Large intestine (tissue), 3 donors: ENCODE measurements at regions not wholly inside any gene's neighbourhood (a gene's known extent, or its start where the extent isn't known, plus 50 kb on each side); places are given as distances from the start of the nearest gene placed in this dataset.

ENCODE experiments used
- DNase-seq, 2 donors: peaks; one replicate each; pipeline versions ENCODE4 v3.0.0 to v3.0.0-alpha.2; 2013
- H3K27ac ChIP-seq: one replicate; pipeline ENCODE4 v1.5.1; 2013; ENCODE audit warnings: low read length
- H3K27me3 ChIP-seq: 2 replicates; pipeline ENCODE4 v1.6.1; 2013; ENCODE audit warnings: low read length; ENCODE audit not compliant: control insufficient read depth, insufficient read depth
- H3K36me3 ChIP-seq: 2 replicates; pipeline ENCODE4 v1.6.1; 2013; ENCODE audit warnings: low read length; ENCODE audit not compliant: control insufficient read depth, insufficient read depth
- H3K4me1 ChIP-seq: one replicate; pipeline ENCODE4 v1.6.1; 2013; ENCODE audit warnings: low read length; ENCODE audit not compliant: control insufficient read depth, insufficient read depth
- H3K4me3 ChIP-seq: one replicate; pipeline ENCODE4 v1.5.1; 2013; ENCODE audit warnings: low read length
- H3K9me3 ChIP-seq: one replicate; pipeline ENCODE4 v1.6.1; 2013; ENCODE audit warnings: mild to moderate bottlenecking, low read depth, low read length, moderate library complexity; ENCODE audit not compliant: control insufficient read depth
- WGBS: methylation state at CpG from one replicate; pipeline ENCODE4 v1.1.5; 2013; ENCODE audit warnings: low lambda C conversion rate; ENCODE audit not compliant: insufficient coverage; 5-methylcytosine and 5-hydroxymethylcytosine counted together

DNA sequence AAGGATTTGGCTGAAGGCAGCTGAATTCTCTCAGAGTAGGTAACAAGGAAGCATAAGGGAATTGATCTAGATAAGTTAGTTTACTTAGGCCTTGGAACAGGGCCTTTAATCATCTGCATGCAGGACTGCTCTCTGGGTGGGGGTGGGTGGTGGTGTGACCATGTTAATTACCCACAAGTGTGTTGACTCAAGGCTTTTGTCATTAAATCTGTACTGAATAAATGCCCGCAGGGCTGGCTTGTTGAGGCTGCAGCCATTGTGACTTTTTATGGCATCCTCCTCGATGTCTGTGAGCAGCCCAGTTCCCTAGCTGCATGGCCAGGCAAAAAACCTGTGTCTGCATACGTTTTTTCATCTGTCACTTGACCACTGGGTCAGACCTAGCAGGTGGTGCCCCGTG lies 63.5 kb upstream of the ASCC3 start:
- 40% methylated on average over 1 of the region's 4 CpGs for WGBS

DNA sequence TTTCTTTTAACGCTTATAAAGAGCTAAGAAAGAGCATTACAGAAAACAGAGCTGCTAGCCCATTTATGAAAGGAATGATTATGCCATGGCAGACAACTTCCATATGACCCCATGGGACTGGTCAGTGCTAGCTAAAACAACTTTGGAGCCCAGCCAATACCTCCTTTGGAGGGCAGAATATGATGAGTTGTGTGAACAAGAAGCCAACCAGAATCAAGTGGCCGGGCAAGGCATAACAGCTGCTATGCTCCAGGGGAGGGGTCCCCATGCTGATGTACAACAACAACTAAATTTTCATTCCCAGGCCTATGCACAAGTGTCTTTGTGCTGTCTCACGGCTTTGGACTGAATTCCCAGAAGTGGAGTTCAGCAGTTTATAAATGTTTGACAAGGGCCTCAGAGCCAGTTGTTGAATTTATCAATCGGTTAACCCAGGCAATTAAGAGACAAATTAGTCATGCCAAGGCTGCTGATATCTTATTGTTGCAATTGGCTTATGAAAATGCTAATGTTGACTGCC lies 65.0 kb upstream of the ASCC3 start:
- WGBS: 100% methylated on average over 1 of the region's 4 CpGs
- H3K36me3 ChIP-seq: no peaks in the 10 kb centered on the region
- no peaks in the 10 kb centered on the region for H3K27me3 ChIP-seq
- H3K27ac ChIP-seq: no peak overlapping the region
- no peaks in the 10 kb centered on the region for H3K4me1 ChIP-seq
- DNase-seq: no peak
- no peaks in the 10 kb centered on the region for H3K9me3 ChIP-seq
- no peak overlapping the region for H3K4me3 ChIP-seq

More for the DNA sequence above, 63.5 kb upstream of the ASCC3 start:
- Histone ChIP-seq H3K27ac (no peak overlapping the region), H3K9me3 (no peaks in the 10 kb centered on the region), H3K4me1 (no peaks in the 10 kb centered on the region), H3K4me3 (no peak overlapping the region), H3K36me3 (no peaks in the 10 kb centered on the region), H3K27me3 (no peaks in the 10 kb centered on the region)
- no peak for DNase-seq

DNA sequence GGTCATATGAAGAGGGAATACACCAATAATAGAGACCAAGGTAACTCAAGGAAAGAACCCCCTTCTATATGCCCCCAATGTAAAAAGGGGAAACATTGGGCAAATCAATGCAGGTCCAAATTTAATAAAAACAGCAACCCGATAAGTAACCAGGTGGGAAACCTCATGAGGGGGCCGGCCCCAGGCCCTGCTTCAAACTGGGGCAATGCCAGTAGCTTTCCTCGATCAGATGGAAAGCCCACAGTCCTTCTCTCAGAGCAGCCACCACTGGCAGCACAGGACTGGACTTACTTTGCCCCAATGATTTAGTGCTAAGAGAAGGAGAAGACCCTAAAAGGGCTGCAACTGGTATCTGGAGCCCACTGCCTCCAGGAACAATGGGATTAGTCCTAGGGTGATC lies 65.6 kb upstream of the ASCC3 start:
- no peak for DNase-seq
- H3K4me1 ChIP-seq: no peaks in the 10 kb centered on the region
- 100% methylated on average over 1 of the region's 3 CpGs for WGBS
- no peak overlapping the region for H3K4me3 ChIP-seq
- H3K27me3 ChIP-seq: no peaks in the 10 kb centered on the region
- no peaks in the 10 kb centered on the region for H3K9me3 ChIP-seq
- H3K36me3 ChIP-seq: no peaks in the 10 kb centered on the region
- no peak overlapping the region for H3K27ac ChIP-seq

DNA sequence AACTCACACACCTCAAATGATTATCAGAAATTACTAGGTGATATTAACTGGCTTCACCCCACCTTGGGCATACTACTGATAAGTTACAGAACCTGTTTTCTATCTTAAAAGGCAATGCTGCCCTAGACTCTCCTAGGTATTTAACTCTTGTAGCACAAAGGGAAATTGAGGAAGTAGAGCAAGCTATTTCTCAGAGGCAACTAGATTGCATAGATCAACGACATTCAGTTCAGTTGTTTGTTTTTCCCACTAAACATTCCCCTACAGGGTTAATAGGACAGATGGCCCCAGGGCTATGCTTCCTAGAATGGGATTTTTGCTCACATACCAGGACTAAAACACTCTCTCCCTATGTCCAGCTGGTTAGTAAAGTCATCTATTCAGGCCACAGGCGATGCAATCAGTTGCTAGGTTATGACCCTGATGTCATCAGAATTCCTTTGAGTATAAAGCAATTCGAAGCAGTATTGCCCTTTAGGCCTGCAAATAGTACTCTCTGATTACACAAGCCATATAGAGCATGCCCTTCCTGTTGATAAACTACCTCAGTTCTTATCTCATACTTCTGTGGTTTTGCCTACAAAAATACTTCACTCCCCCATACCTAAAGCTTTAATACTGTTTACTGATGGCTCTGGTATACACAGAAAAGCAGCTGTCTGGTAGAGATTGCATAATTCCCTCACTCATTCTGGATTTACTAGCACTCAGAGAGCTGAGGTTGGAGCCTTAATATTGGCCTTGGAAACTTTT lies 67.4 kb upstream of the ASCC3 start:
- no peak overlapping the region for H3K4me3 ChIP-seq
- no peaks in the 10 kb centered on the region for H3K4me1 ChIP-seq
- peak overlapping the region; percentile 11 for H3K27ac ChIP-seq
- WGBS: no CpG with 5 or more reads among the region's 3 CpGs
- DNase-seq: peak; percentile 41 to 64
- no peaks in the 10 kb centered on the region for H3K9me3 ChIP-seq
- no peaks in the 10 kb centered on the region for H3K27me3 ChIP-seq
- no peaks in the 10 kb centered on the region for H3K36me3 ChIP-seq

DNA sequence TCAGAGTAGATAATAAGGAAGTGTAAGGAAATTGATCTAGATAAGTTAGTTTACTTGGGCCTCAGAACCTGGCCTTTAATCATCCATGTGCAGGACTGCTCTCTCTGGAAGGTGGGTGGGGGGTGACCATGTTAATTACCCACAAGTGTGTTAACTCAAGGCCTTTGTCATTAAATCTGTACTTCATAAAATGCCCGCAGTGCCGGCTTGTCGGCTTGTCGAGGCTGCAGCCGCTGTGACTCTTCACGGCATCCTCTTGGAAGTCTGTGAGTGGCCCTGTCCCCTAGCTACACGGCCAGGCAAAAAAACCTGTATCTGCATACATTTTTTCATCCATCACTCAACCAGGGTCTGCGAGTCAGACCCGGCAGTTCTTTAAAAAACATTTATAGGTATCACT lies 70.9 kb upstream of the ASCC3 start:
- Histone ChIP-seq H3K36me3 (no peaks in the 10 kb centered on the region), H3K4me1 (no peaks in the 10 kb centered on the region), H3K27ac (no peak overlapping the region), H3K27me3 (no peaks in the 10 kb centered on the region), H3K4me3 (no peak overlapping the region), H3K9me3 (no peaks in the 10 kb centered on the region)
- no peak for DNase-seq
- WGBS: 57% methylated on average over 4 of the region's 9 CpGs

DNA sequence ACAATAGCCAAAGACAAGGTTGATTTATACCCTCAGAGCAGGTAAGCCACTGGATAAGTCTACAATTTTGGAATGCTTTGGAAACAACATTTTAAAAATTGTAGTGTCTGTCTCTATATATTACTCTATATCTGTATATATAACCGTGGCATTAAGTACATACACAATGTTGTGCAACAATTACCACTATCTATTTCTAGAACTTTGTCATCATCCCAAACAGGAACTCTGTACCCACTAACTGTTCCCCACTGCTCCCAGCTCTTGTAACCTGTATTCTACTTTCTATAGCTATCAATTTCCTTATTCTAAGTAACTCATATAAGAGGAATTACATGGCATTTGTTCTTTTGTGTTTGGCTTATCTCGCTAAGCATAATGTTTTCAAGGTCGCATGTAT lies 78.2 kb upstream of the ASCC3 start:
- no peak for DNase-seq
- 93% methylated on average over 3 of the region's 3 CpGs for WGBS

DNA sequence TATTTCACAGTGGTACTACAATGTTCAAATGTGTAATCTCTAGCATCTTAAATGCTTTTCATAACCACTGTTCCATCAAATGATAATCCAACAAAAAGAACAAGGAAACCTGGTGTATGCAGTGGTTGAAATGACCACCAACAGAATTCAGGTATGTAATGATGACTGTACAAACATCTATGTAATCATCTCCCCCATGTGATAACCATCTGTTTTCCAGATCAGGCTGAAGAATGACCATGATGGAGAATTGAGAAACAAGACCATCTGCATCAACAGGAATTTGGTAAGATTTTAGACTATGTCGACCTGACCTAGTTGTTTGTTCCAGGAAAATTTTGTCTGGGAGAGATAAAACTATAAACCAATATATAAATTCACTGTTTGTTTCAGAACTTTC lies 81.3 kb upstream of the ASCC3 start:
- no peak overlapping the region for H3K27ac ChIP-seq
- H3K4me3 ChIP-seq: no peak overlapping the region
- no peak for DNase-seq
- H3K27me3 ChIP-seq: no peaks in the 10 kb centered on the region
- 67% methylated on average over 1 of the region's 1 CpG for WGBS
- H3K4me1 ChIP-seq: no peaks in the 10 kb centered on the region
- no peaks in the 10 kb centered on the region for H3K9me3 ChIP-seq
- H3K36me3 ChIP-seq: no peaks in the 10 kb centered on the region

More for the DNA sequence above, 78.2 kb upstream of the ASCC3 start:
- H3K4me1 ChIP-seq: no peaks in the 10 kb centered on the region
- no peaks in the 10 kb centered on the region for H3K27me3 ChIP-seq
- H3K36me3 ChIP-seq: no peaks in the 10 kb centered on the region
- no peak overlapping the region for H3K4me3 ChIP-seq
- H3K27ac ChIP-seq: no peak overlapping the region
- no peaks in the 10 kb centered on the region for H3K9me3 ChIP-seq

DNA sequence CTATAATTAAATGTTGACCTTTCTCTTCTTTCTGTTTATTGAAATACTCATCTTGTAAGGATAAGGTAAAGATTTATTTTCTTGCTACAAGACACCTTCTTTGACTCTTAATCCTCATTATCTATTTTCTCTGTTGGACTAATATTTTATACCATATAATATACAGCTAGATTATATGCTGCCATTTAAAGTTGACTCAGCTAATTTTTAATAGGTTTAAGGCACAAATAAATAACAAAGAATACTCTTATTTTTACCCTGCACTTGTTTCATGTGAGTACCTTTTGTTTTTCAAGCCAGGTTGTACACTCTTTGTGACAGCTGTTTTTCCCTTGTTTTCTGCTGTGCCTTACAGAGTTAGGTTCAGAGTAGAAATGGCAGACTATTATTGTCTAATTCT lies 83.9 kb upstream of the ASCC3 start:
- Histone ChIP-seq H3K9me3 (no peaks in the 10 kb centered on the region), H3K27ac (no peak overlapping the region), H3K4me3 (no peak overlapping the region), H3K4me1 (no peaks in the 10 kb centered on the region), H3K27me3 (no peaks in the 10 kb centered on the region), H3K36me3 (no peaks in the 10 kb centered on the region)
- no peak for DNase-seq

DNA sequence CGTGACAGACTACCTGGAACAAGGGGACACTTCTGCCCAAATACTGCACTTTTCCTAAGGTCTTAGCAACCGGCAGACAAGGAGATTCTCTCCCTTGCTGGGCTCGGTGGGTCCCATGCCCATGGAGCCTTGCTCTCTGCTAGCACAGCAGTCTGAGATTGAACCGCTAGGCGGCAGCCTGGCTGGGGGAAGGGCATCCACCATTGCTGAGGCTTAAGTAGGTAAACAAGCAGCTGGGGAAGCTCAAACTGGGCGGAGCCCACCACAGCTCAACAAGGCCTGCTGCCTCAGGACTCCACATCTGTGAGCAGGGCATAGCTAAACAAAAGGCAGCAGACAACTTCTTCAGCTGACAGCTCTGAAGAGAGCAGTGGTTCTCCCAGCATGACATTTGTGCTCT lies 87.8 kb upstream of the ASCC3 start:
- Histone ChIP-seq H3K9me3 (no peaks in the 10 kb centered on the region), H3K36me3 (no peaks in the 10 kb centered on the region), H3K27ac (no peak overlapping the region), H3K27me3 (no peaks in the 10 kb centered on the region), H3K4me3 (no peak overlapping the region), H3K4me1 (no peaks in the 10 kb centered on the region)
- DNase-seq: no peak
- no CpG with 5 or more reads among the region's 6 CpGs for WGBS

DNA sequence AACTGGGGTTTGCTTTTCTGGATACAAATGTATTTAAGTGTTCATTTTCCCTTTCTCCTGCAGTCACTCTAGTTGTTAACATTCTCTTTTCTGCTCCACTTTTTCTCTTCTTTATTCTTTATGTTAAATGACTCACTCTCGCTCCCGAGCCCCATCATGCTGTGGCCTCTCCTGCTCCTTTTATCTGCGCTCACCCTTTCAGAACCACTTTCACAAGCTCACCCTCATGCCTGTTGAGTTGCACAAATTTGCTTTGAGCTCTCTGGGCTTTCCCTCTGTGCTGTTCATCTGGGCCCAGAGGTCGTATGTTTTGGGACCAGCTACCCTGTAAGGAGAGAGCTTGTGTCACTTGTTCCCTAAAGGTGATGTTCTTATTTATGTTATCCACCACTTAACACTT lies 98.1 kb upstream of the ASCC3 start:
- WGBS: 80% methylated on average over 1 of the region's 4 CpGs
- no peaks in the 10 kb centered on the region for H3K4me1 ChIP-seq
- H3K27me3 ChIP-seq: no peaks in the 10 kb centered on the region
- H3K4me3 ChIP-seq: no peak overlapping the region
- no peaks in the 10 kb centered on the region for H3K36me3 ChIP-seq
- no peak for DNase-seq
- no peak overlapping the region for H3K27ac ChIP-seq
- no peaks in the 10 kb centered on the region for H3K9me3 ChIP-seq

DNA sequence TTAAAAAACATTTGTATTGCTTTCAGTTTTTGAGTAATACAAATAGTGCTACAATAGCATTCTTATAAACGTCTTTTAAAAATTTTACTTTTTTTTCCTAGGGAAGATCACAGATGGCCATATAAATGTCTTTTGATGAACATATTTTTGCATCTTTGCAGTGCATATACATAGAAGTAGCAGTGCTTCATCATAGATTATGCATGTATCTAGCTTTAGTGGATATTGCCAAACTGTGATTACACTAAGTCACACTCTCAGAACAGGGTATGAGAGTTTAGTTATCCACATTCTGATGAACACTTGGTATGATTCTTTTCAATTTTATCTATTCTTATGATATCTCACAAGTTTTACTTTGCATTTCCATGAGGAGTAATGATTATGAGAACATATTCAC lies 99.8 kb upstream of the ASCC3 start:
- no peak for DNase-seq
- no peaks in the 10 kb centered on the region for H3K9me3 ChIP-seq
- H3K27me3 ChIP-seq: no peaks in the 10 kb centered on the region
- no peak overlapping the region for H3K27ac ChIP-seq
- H3K36me3 ChIP-seq: no peaks in the 10 kb centered on the region
- H3K4me3 ChIP-seq: no peak overlapping the region
- no peaks in the 10 kb centered on the region for H3K4me1 ChIP-seq
- 100% methylated on average over 1 of the region's 1 CpG for WGBS
